ENCODE measurements at regions not wholly inside any gene's neighbourhood (a gene's known extent, or its start where the extent isn't known, plus 50 kb on each side); places are given as distances from the start of the nearest gene placed in this dataset.
A peak's percentile ranks its signal among the peaks of the same experiment; 100 is the strongest.

DNA sequence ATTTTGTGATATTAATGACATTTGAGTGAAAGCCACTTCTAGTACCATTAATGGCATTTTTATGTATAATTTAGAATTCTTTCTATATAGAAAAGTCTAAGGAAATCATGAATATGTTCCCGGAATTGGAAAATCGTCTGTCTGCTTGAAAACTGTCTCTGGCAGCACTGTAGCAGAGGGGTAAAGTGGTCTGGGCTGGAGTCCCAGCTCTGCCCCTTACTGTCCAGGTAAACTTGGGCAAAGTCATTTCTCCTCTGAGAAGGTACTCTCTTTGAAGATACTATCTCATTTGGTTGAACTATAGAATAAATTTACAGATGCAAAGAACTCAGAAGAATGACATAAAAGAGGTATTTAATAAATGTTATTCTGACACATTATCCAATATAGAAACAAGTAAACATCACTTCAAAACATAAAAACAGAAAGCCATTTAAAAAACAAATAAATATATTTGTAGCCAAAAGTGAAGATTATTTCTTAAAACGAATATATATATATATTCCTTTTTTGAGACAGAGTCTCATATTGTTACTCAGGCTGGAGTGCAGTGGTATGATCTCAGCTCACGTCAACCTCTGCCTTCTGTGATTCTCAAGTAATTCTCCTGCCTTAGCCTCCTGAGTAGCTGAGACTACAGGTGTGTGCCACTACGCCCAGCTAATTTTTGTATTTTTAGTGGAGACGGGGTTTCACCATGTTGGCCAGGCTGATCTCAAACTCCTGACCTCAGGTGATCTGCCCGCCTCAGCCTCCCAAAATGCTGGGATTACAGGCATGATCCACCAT is 149.8 kb upstream of the ITGA4 start:
- DNase-seq: no peak

DNA sequence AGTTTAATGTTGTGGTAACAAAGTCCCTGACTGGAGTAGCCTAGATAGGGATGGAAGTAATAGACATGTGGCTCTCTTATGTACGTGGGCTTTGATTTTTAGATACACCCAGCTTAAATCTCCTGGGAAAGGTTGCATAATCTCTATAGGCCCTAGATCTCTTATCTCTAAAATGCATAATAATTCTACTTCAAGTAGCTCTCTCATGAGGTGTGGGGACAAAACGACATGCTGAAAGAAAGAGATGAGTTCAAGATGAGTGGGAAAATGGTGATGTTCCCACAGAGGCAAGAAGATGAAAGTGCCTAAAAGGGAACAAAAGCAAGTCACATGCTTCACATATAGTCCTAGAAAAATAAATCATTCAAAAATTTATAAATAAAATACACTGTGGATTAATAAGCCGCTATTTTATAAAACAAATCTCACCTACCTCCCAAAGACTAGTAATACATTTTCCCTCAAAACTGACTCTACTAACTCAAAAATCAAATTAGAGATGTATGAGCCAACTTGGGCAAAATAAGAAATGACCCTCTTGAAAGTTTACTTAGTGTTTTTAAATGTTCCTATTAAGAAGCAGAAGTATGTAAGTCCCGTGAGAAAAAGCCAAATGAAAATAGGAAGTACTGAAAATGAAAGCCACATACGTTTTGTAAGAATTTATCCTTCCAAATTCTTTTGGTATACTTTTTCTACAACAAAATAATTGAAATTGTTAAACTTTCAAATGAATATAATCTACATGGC is 148.2 kb upstream of the ITGA4 start:
- peak; percentile 7 for DNase-seq

DNA sequence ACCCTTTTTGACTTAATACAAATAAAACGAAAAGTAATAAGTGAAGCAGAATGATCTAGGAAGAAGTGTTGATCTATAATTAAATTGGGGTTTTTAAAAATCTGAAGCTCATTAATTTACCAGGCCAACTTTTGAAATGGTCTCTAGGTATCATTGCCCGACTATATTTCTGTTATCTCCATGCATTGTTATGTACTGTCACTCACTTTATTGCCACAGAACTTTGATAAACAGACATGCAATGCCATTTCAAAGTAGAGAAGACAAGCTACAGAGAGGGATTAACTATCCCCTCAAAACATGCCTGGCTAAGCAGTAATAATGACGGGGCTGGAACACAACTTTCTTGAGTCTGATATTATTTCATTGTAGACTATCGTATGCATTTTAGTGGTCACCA is 147.6 kb upstream of the ITGA4 start:
- no peak for DNase-seq

GRCh38 chr2:181310967-181311366 is 146.2 kb upstream of the ITGA4 start:
- DNase-seq: no peak

- DNase-seq: no peak
Measured at GRCh38 chr2:181311837-181312236, 145.3 kb upstream of the ITGA4 start.

GRCh38 chr2:181312515-181312927 is 144.7 kb upstream of the ITGA4 start:
- no peak for DNase-seq

- DNase-seq: no peak
Measured at GRCh38 chr2:181313845-181314244, 143.3 kb upstream of the ITGA4 start.

GRCh38 chr2:181314551-181314950 is 142.6 kb upstream of the ITGA4 start:
- no peak for DNase-seq

- no peak for DNase-seq
Measured at GRCh38 chr2:181317511-181317910, 139.7 kb upstream of the ITGA4 start.

DNA sequence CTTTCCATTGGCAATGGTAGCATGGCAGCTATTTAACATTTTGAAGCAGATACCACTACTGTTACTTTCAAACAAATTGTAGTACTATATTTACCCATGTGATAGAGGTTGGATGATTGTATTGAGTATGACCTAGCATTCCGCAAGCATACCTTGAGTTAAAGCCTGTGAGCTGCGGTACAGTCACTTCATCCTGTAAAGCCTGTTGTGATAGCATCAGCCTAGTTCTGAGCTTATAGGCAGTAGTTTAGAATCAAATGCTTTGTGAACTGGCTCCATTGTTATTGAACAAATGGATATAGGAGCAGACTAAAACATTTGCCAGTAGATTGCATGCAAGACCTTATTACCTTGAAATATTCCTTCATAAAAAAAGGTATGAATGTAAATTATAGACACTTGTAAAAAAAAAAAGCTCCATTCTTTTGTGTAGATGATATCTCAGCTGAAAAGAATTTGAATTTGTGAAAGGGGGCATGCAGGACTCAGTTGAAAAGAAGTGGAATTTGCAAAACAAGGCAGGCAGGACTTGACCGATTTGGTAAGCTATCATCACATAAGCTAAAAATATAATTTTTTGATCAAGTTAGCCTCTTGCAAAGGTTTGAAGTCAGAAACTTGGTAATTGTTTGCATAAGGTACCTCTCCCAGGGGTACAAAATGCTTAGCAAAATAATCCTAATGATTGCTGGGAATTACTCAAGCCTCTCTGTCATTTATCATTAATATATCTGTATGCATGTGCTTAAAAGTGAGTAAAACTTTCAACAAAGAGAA is 138.5 kb upstream of the ITGA4 start:
- DNase-seq: no peak

GRCh38 chr2:181319286-181319685 is 137.9 kb upstream of the ITGA4 start:
- no peak for DNase-seq

- no peak for DNase-seq
Measured at GRCh38 chr2:181320638-181321037, 136.5 kb upstream of the ITGA4 start.

- no peak for DNase-seq
Measured at GRCh38 chr2:181324912-181325311, 132.3 kb upstream of the ITGA4 start.

- no peak for DNase-seq
Measured at GRCh38 chr2:181326661-181327060, 130.5 kb upstream of the ITGA4 start.

DNA sequence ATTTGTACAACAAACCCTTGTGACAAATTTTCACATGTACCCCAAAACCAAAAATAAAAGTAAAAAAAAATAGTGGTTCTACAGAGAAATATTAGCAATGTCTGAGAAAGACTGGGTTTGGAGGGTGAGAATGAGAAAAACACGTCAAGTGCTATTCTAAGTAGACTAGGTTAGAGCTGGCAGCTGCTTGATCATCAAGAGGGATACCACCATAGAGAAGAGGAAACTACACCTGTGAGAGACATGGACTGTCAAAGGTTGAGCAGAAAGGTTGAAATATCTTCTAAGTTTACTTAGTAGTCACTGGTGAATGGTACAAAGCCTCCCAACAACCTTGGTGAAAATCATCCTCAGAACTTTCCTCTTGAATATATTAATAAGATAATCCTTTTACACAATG is 126.9 kb upstream of the ITGA4 start:
- DNase-seq: no peak

GRCh38 chr2:181332044-181332605 is 125.1 kb upstream of the ITGA4 start:
- no peak for DNase-seq

GRCh38 chr2:181334158-181334826 is 122.9 kb upstream of the ITGA4 start:
- DNase-seq: no peak

GRCh38 chr2:181340891-181341290 is 116.3 kb upstream of the ITGA4 start:
- DNase-seq: no peak

DNA sequence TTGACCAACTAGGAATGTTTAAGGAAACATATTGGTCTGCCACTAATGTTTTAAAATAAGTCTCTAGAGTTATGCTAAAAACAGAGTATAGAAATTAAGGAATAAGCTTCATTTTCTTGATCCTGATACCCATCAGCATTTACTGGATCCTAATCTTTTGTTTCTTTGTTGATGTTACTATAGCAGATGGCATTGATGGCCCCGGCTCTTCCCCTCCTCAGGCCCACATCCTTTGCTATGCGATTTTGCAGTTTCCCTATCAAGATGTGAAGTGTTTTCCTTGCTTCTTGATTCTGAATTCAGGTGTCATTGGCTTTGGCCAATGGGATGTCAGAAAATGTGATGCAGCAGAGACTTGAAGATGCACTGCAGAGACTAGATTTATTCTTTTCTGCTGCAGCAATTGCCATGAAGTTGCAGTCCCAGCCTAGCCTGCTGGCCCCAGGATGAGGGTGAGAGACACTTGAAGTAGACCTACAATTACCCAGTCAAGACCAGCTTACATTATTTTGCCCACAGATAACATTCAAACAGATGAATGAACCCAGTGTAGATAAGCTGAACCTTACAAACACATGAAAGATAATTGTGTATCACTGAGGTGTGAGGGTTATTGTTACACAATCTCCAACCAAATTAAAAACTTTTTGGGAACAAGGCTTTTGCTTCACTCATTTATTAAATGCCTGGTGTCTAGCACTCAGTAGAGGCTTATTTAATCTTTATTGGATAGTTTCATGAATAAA is 115.2 kb upstream of the ITGA4 start:
- no peak for DNase-seq

GRCh38 chr2:181348107-181348837 is 108.9 kb upstream of the ITGA4 start:
- DNase-seq: no peak

DNA sequence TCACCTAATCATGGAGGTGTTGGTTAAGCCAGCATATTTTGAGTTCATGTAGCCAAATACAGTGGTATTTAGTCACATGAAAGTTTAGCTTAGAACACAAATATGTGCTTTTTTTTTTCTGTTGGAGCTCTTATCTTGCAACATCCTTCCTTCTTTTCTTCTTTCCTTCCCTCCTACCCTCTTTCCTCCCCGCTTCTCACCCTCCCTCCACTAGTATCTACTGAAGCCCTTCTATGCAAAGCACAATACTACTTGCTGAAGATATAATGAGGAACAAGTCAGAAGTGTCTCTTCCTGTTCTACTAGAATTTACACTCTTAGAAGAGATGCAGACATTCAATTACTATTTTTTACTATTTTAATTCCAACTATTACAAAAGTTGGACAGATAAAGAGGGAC is 105.0 kb upstream of the ITGA4 start:
- no peak for DNase-seq

Data from fibroblast of skin of back (primary cell).